22Rv1 (cell line): ENCODE measurements at regions not wholly inside any gene's neighbourhood (a gene's known extent, or its start where the extent isn't known, plus 50 kb on each side); places are given as distances from the start of the nearest gene placed in this dataset.

Experiments used
- H3K27ac ChIP-seq: fragments of 450-650 bp; 2 replicates; pipeline ENCODE4 v1.5.1; 2017
- CTCF ChIP-seq: fragments of 450-650 bp; IDR thresholded peaks from 2 replicates; pipeline ENCODE4 v1.5.1; 2017; ENCODE audit warnings: mild to moderate bottlenecking
- ZFX ChIP-seq: fragments of 450-650 bp; IDR thresholded peaks from 2 replicates; pipeline ENCODE4 v1.6.1; 2017; ENCODE audit warnings: antibody characterized with exemption, borderline replicate concordance

GRCh38 chrX:39766085-39766726, 331.6 kb downstream of the BCOR start:
- no peak for TF ChIP-seq CTCF
- no peak for TF ChIP-seq ZFX
- no peak overlapping the region for H3K27ac ChIP-seq

GRCh38 chrX:39766855-39767254, 330.9 kb downstream of the BCOR start:
- TF ChIP-seq ZFX (no peak), CTCF (no peak)
- no peak overlapping the region for H3K27ac ChIP-seq

GRCh38 chrX:39767446-39767845, 330.3 kb downstream of the BCOR start:
- TF ChIP-seq ZFX (no peak), CTCF (no peak)
- H3K27ac ChIP-seq = no peak overlapping the region

GRCh38 chrX:39769748-39770147, 328.0 kb downstream of the BCOR start:
- no peak for TF ChIP-seq CTCF
- no peak for TF ChIP-seq ZFX
- H3K27ac ChIP-seq = no peak overlapping the region

GRCh38 chrX:39771089-39771488, 326.7 kb downstream of the BCOR start:
- TF ChIP-seq CTCF (no peak), ZFX (no peak)
- no peak overlapping the region for H3K27ac ChIP-seq

DNA sequence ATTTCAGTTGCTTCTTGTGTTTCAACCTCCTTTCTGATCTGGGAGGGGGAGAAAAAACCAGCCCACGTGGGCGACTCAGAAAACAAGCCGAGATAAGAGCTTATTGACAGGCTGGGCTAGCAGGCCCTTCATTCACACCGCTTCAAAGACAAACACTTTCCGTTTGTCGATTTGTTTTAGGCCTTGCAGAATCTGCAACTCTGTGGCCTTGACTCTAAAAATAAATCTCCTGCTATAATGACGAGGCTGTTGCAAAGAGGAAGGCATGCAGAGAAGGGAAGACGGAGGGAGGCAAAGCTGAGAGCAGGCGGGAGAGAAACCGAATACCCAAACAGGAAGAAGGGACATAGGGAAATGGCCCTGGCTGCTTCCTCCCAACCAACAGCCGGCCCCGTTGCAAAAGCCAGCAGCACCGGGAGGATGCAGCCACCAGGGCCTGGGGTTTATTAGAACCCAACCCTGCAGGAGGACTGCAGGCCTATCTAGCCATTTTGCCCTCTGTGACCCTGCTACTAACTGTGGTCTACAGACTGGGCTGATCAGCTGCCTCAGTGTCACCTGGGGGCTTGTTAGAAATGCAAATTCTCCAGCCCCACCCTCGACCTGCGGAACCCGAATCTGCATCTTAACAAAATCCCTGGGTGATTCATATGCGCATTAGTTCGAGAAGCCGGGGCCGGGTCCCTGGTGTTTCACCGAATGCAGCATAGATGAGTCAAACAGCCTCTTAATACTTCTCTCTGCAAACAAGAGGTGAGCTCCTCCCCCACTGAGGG, 325.5 kb downstream of the BCOR start:
- no peak overlapping the region for H3K27ac ChIP-seq
- TF ChIP-seq ZFX = no peak
- TF ChIP-seq CTCF = no peak

DNA sequence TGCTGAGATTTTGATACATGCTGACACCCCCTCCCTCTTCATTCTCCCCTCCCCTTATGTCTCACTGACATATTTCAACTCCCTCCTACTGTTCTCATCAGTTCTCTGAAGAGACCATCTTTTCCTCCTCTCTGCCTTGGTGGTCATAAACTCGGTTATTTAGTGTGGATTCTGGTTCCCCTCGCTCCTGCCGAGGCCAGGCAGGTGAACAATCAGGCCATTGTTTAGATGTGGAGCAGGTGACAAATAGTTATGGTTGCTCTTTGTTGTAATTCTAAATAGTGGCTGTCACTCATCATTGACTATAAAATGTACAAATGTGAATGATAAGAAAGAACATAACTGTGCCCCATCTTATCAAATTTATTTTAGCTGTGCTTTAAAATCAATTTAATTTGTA, 324.6 kb downstream of the BCOR start:
- H3K27ac ChIP-seq = no peak overlapping the region
- TF ChIP-seq ZFX (no peak), CTCF (no peak)
